Stimulated activated CD4-positive, alpha-beta T cell treated with anti-CD3 and anti-CD28 coated beads, Interleukin-15, amount 100 ng/mL, for 1 hour (primary cell): ENCODE measurements at regions not wholly inside any gene's neighbourhood (a gene's known extent, or its start where the extent isn't known, plus 50 kb on each side); places are given as distances from the start of the nearest gene placed in this dataset.
"Not testable (repeated sequence)": the region's sequence is repeated elsewhere in the genome, so short reads cannot be mapped to it uniquely, and the experiment has no call there.

Experiments used
- DNase-seq, 2 donors: peaks; one replicate each; pipeline ENCODE4 v3.0.0-alpha.2; 2020; ENCODE audit warnings: low read depth in 1 of 2, low spot score in 1 of 2

DNA sequence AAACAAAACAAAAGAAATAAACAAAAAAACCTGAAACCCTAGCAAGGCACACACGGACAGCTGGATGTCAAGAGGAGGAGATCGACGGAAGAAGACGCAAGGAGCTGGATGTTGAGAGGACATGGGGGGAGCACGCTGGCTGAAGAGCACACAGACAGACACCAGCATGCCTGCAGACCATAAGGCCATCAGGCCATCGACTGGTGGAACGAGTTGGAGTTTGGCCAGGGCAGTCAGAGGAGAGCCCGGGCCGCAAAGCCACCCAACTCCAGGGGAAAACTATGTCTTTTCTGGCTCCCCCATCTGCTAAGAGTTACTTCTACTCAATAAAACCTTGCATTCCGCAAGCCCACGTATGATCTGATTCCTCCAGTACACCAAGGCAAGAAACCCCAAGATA lies 979.6 kb downstream of the PCDH17 start:
- DNase-seq: no peak

- no peak for DNase-seq
Observed at GRCh38 chr13:58617880-58618665, 986.5 kb downstream of the PCDH17 start.

DNA sequence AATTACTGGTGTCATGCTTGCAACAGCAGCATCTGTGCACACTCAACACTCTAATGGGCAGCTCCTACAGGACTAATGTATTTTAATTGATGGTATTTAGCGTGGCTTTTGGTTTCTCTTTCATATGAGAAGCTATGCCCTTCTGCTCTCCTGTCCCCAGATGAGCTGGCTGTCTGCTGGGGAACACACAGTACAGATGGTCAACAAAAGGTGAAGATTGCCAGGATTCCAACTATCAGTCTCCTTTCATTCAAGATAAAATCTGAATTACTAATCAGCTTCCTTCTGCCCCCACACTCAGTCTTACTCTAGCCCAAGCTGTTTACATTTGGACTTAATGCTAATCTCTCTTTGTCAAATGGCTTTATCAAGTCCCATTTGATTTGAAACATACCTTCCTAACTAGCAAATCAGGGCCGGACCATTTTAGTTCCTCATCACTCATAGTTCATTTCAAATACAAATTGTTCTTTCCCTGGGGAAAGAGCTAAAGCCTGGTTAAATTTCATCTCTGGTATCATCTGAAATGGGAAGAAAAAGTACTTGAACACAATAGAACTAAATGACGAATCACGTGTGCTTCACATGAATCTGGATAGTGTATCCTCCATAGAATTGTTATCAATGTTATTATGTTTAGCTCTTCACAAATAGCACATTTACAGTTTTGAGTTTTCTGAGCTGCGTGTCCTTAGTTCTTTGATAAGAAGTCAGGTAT lies 988.0 kb downstream of the PCDH17 start:
- no peak for DNase-seq

DNA sequence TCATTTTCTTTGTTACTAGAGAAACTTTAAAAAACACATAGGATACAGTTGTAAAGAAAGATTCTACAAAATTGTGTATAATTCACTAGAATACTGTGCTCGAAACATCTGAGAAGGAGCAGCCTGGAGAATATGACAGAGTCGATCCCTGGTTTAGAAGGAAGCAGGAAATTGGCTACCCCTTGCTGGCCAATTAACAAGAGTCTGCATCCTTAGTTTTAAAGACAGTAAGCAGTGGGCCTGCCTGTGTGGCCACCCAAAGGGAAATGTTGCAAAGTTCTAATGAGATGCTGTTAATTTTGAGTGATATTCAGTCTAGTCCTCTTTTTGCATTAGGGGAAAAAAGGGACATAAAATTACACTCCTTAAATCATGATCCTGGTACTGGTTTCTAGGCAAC lies 988.6 kb downstream of the PCDH17 start:
- DNase-seq: no peak

- DNase-seq: no peak
Observed at GRCh38 chr13:58625703-58626389, 994.3 kb downstream of the PCDH17 start.

DNA sequence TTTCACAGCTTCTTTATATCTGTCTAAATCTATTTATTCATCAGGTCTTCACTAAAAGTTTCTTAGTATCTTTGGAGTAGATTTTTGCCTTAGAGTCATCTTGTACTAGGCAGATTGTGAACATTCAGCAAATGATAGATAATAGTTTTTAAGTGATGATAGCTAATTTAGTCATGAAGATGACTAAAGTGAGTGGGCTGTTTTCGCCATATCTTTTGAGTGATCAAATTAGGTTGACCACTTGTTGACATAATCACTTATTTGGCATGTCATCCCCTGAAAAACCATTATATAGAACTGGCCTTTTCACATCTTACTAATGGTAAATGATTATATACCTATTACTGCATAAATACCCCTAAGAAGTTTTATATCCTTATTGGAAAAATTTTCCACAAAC lies 999.2 kb downstream of the PCDH17 start:
- DNase-seq: no peak

DNA sequence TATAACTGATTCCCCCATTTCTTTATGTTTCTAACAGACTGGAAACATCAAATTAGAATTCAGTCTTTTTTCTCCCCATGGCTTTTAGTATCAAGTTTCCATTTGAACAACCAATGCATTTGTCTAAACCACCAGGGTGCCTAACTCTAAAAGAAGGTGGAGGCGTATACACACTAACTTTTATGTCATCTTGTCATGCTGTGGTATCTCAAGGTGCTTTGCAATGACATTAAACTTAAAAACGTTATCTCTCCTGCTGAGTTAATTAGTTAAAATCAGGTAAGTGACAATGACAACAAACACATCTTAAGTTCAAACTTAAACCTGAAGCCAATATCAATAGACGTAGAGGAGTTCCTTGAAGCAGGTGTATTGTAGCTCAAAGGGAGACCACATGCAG lies 1001.7 kb downstream of the PCDH17 start:
- DNase-seq: no peak

- DNase-seq: no peak
Observed at GRCh38 chr13:58655086-58655485, 1023.5 kb downstream of the PCDH17 start.

- DNase-seq: no peak
Observed at GRCh38 chr13:58660826-58661225, 1029.3 kb downstream of the PCDH17 start.

DNA sequence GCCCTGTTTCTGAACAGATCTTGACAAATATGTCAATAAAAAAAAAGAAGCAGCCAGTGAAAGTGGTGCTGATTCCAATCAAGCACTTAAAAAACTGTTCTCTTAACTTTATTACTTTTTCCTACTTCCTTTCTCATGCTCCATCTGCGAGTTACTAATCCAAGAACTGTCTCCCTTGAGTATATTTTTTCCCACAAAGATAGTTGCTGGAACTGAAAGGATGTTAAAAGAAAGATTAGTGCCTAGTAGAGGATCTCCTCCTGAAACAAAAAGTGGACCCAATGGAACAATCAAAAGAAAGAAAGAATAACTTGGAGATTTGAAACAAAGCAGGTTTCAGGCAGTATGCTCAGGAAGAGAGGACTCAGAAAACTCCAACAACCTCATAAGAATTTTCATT lies 1034.8 kb downstream of the PCDH17 start:
- DNase-seq: no peak

DNA sequence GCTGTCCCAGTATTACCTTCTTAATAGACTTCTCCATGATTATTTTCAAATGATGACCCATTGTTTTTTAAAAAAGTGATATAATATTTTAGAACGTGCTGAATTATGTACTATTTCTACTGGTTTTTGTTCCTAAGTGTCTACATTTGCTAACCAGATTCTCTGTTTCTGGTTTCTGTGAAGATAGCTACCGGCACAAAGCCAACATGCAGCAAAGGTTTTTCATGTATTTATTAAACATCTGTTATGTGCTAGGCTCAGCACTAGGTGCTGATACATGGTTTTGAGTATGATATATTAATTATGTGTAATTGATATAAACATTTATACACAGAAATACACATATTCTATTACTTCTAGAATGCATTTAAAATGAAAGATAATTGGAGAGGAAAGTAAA lies 1035.6 kb downstream of the PCDH17 start:
- DNase-seq: no peak

- no peak for DNase-seq
Observed at GRCh38 chr13:58680115-58680514, 1048.6 kb downstream of the PCDH17 start.

GRCh38 chr13:58682616-58683015 lies 1051.1 kb downstream of the PCDH17 start:
- no peak for DNase-seq

GRCh38 chr13:58687148-58687547 lies 1055.6 kb downstream of the PCDH17 start:
- no peak for DNase-seq

- DNase-seq: no peak
Observed at GRCh38 chr13:58698531-58698930, 1067.0 kb downstream of the PCDH17 start.

GRCh38 chr13:58704953-58705352 lies 1073.4 kb downstream of the PCDH17 start:
- DNase-seq: no peak

DNA sequence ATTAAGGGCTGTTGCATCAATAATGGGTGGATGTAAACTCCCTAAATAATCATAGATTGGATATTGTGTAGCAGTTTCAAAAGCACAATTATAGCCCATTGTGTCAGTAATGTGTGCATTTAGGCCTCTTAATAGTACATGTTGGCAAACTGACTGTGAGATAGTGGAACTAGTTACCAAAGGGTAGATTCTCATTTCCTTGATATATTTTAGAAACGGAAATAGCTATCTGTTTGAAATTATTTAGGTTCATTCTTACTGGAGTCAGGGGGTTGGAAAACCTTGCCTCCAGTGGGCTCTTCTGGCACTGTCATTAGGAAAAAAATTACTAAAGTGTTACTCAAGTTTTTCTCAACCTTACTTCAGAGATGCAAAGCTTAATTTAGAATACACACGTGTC lies 1074.9 kb downstream of the PCDH17 start:
- no peak for DNase-seq

- no peak for DNase-seq
Observed at GRCh38 chr13:58712191-58712590, 1080.6 kb downstream of the PCDH17 start.

DNA sequence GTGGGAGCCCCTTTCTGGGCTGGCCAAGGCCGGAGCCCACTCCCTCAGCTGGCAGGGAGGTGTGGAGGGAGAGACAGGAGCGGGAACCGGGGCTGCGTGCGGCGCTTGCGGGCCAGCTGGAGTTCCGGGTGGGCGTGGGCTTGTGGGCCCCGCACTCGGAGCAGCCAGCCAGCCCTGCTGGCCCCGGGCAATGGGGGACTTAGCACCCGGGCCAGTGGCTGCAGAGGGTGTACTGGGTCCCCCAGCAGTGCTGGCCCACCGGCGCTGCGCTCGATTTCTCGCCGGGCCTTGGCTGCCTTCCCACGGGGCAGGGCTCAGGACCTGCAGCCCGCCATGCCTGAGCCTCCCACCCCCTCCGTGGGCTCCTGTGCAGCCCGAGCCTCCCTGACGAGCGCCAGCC lies 1082.5 kb downstream of the PCDH17 start:
- DNase-seq: not testable (repeated sequence)

- DNase-seq: no peak
Observed at GRCh38 chr13:58721273-58721672, 1089.7 kb downstream of the PCDH17 start.

GRCh38 chr13:58728126-58728525 lies 1096.6 kb downstream of the PCDH17 start:
- DNase-seq: no peak

DNA sequence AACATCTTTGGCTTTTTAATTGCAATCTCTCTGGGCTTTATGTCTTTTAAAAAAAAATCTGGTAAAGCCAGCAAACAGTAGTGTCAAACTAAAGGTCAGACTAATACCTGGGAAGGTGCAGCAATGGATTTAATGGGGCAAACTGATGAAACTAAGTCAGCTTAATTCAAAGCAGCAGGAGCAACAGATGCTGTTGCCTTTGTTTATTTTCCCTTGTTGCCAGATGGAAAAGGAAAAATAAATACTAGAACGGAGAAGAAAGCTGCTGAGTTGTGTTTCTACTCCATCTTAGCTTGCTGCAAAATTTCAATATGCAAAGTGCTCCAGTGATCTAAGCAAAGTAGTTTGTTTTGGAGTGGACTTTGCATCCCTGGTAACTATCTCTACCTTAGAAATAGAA lies 1097.8 kb downstream of the PCDH17 start:
- DNase-seq: no peak
